ENCODE measurements at regions not wholly inside any gene's neighbourhood (a gene's known extent, or its start where the extent isn't known, plus 50 kb on each side); places are given as distances from the start of the nearest gene placed in this dataset.
"Not testable (repeated sequence)": the region's sequence is repeated elsewhere in the genome, so short reads cannot be mapped to it uniquely, and the experiment has no call there.

- no peak for DNase-seq
Observed at GRCh38 chr13:90444232-90444631, 903.3 kb upstream of the MIR17HG start.

- DNase-seq, result no peak
Observed at GRCh38 chr13:90445179-90445578, 902.3 kb upstream of the MIR17HG start.

GRCh38 chr13:90447034-90447733 is 900.3 kb upstream of the MIR17HG start:
- no peak for DNase-seq

GRCh38 chr13:90447734-90448101 is 899.8 kb upstream of the MIR17HG start:
- no peak for DNase-seq

- no peak for DNase-seq
Observed at GRCh38 chr13:90448466-90449037, 898.9 kb upstream of the MIR17HG start.

- no peak for DNase-seq
Observed at GRCh38 chr13:90453342-90453741, 894.1 kb upstream of the MIR17HG start.

- no peak for DNase-seq
Observed at GRCh38 chr13:90454002-90454636, 893.4 kb upstream of the MIR17HG start.

GRCh38 chr13:90455067-90455466 is 892.4 kb upstream of the MIR17HG start:
- no peak for DNase-seq

- DNase-seq, result no peak
Observed at GRCh38 chr13:90455823-90456222, 891.7 kb upstream of the MIR17HG start.

GRCh38 chr13:90461398-90461797 is 886.1 kb upstream of the MIR17HG start:
- no peak for DNase-seq

- no peak for DNase-seq
Observed at GRCh38 chr13:90477216-90477615, 870.3 kb upstream of the MIR17HG start.

GRCh38 chr13:90483906-90484305 is 863.6 kb upstream of the MIR17HG start:
- no peak for DNase-seq

GRCh38 chr13:90485436-90485835 is 862.1 kb upstream of the MIR17HG start:
- no peak for DNase-seq

- no peak for DNase-seq
Observed at GRCh38 chr13:90492872-90493271, 854.6 kb upstream of the MIR17HG start.

- no peak for DNase-seq
Observed at GRCh38 chr13:90493667-90494066, 853.8 kb upstream of the MIR17HG start.

GRCh38 chr13:90494849-90495248 is 852.6 kb upstream of the MIR17HG start:
- not testable (repeated sequence) for DNase-seq

GRCh38 chr13:90498096-90498495 is 849.4 kb upstream of the MIR17HG start:
- no peak for DNase-seq

- no peak for DNase-seq
Observed at GRCh38 chr13:90498816-90499215, 848.7 kb upstream of the MIR17HG start.

- DNase-seq, result no peak
Observed at GRCh38 chr13:90500569-90500968, 846.9 kb upstream of the MIR17HG start.

- DNase-seq, result no peak
Observed at GRCh38 chr13:90502153-90502552, 845.3 kb upstream of the MIR17HG start.

GRCh38 chr13:90502762-90503161 is 844.7 kb upstream of the MIR17HG start:
- no peak for DNase-seq

GRCh38 chr13:90510319-90510718 is 837.2 kb upstream of the MIR17HG start:
- no peak for DNase-seq

GRCh38 chr13:90511903-90512302 is 835.6 kb upstream of the MIR17HG start:
- no peak for DNase-seq

GRCh38 chr13:90514712-90515111 is 832.8 kb upstream of the MIR17HG start:
- DNase-seq, result not testable (repeated sequence)

GRCh38 chr13:90518417-90518816 is 829.1 kb upstream of the MIR17HG start:
- DNase-seq, result no peak

Measured in activated CD4-positive, alpha-beta T cell treated with anti-CD3 and anti-CD28 coated beads, Interleukin-2, amount 50 U/mL, for 16 hours (primary cell).